HG03060 (cell line): ENCODE measurements at regions not wholly inside any gene's neighbourhood (a gene's known extent, or its start where the extent isn't known, plus 50 kb on each side); places are given as distances from the start of the nearest gene placed in this dataset.

Source experiments
- ATAC-seq: cut with Tn5 transposase; IDR thresholded peaks from one replicate; pipeline ENCODE4 v1.9.1; 2021; ENCODE audit warnings: low read depth, moderate number of reproducible peaks; ENCODE audit not compliant: unreplicated experiment

- ATAC-seq, result no peak
Observed at GRCh38 chr13:108435393-108436149, 166.1 kb downstream of the TNFSF13B start.

- no peak for ATAC-seq
Observed at GRCh38 chr13:108437496-108437895, 168.0 kb downstream of the TNFSF13B start.

GRCh38 chr13:108439556-108439955, 170.0 kb downstream of the TNFSF13B start:
- no peak for ATAC-seq

- no peak for ATAC-seq
Observed at GRCh38 chr13:108444448-108444847, 174.9 kb downstream of the TNFSF13B start.

- ATAC-seq, result no peak
Observed at GRCh38 chr13:108448891-108449290, 179.4 kb downstream of the TNFSF13B start.

- no peak for ATAC-seq
Observed at GRCh38 chr13:108451121-108451520, 178.3 kb upstream of the MYO16 start.

- no peak for ATAC-seq
Observed at GRCh38 chr13:108455320-108455719, 174.1 kb upstream of the MYO16 start.

GRCh38 chr13:108460043-108460442, 169.4 kb upstream of the MYO16 start:
- ATAC-seq, result no peak

GRCh38 chr13:108460746-108461145, 168.7 kb upstream of the MYO16 start:
- no peak for ATAC-seq

- peak; percentile 69 for ATAC-seq
Observed at GRCh38 chr13:108463340-108463739, 166.1 kb upstream of the MYO16 start.

GRCh38 chr13:108470921-108471320, 158.5 kb upstream of the MYO16 start:
- no peak for ATAC-seq

GRCh38 chr13:108475181-108475580, 154.2 kb upstream of the MYO16 start:
- no peak for ATAC-seq

- ATAC-seq, result no peak
Observed at GRCh38 chr13:108477376-108477775, 152.0 kb upstream of the MYO16 start.

- ATAC-seq, result no peak
Observed at GRCh38 chr13:108478179-108478578, 151.2 kb upstream of the MYO16 start.

GRCh38 chr13:108483981-108484380, 145.4 kb upstream of the MYO16 start:
- ATAC-seq, result no peak

GRCh38 chr13:108486096-108486495, 143.3 kb upstream of the MYO16 start:
- ATAC-seq, result no peak

GRCh38 chr13:108494991-108495645, 134.3 kb upstream of the MYO16 start:
- no peak for ATAC-seq

- ATAC-seq, result no peak
Observed at GRCh38 chr13:108495646-108496361, 133.6 kb upstream of the MYO16 start.

GRCh38 chr13:108496362-108497210, 132.8 kb upstream of the MYO16 start:
- ATAC-seq, result no peak

GRCh38 chr13:108500711-108501110, 128.7 kb upstream of the MYO16 start:
- ATAC-seq, result no peak

GRCh38 chr13:108508263-108508662, 121.1 kb upstream of the MYO16 start:
- ATAC-seq, result no peak
